Gastrocnemius medialis (tissue), 4 donors: ENCODE measurements at regions not wholly inside any gene's neighbourhood (a gene's known extent, or its start where the extent isn't known, plus 50 kb on each side); places are given as distances from the start of the nearest gene placed in this dataset.

ENCODE experiments used
- POLR2A ChIP-seq, 2 donors: fragments of 450-650 bp; IDR thresholded peaks; one replicate each; pipeline ENCODE4 v1.6.1; 2017; ENCODE audit warnings: antibody characterized with exemption in 2 of 2, mild to moderate bottlenecking in 2 of 2, moderate library complexity in 2 of 2
- TF ChIP-seq, protein P1 (sequence below), 5 experiments: fragments of 450-650 bp in 3 of 5; fragments of 200-600 bp in 2 of 5; sonication (generic) in 2 of 5; IDR thresholded peaks in 4 of 5; conservative IDR thresholded peaks in 1 of 5; 1 replicate in 4 of 5; 2 replicates in 1 of 5; pipeline ENCODE4 v1.5.1; 2016 to 2019; ENCODE audit warnings: antibody characterized with exemption in 5 of 5, mild to moderate bottlenecking in 3 of 5, moderate library complexity in 3 of 5

DNA sequence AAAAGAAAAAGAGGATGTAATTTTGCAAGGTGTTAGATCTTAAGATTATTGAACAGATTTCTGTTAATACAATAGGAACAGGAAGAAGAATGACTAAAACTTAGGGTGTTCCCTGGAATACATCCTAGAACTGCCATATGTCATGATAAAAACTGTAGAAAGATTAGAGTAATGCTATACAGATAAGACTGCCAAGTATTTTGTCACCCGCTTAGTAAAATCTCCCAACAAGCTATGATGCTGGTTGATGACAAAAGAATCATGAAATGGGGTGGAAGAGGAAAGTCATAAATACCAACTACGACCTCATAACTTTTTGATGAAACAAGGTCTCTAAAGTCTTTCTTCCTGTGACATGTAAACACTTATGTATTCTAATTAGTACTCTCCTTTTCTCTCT lies 163.6 kb upstream of the COL3A1 start:
- no peak for TF ChIP-seq POLR2A (IDR thresholded peaks at IDR 0.05)
- TF ChIP-seq, protein P1, sequence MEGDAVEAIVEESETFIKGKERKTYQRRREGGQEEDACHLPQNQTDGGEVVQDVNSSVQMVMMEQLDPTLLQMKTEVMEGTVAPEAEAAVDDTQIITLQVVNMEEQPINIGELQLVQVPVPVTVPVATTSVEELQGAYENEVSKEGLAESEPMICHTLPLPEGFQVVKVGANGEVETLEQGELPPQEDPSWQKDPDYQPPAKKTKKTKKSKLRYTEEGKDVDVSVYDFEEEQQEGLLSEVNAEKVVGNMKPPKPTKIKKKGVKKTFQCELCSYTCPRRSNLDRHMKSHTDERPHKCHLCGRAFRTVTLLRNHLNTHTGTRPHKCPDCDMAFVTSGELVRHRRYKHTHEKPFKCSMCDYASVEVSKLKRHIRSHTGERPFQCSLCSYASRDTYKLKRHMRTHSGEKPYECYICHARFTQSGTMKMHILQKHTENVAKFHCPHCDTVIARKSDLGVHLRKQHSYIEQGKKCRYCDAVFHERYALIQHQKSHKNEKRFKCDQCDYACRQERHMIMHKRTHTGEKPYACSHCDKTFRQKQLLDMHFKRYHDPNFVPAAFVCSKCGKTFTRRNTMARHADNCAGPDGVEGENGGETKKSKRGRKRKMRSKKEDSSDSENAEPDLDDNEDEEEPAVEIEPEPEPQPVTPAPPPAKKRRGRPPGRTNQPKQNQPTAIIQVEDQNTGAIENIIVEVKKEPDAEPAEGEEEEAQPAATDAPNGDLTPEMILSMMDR (IDR thresholded peaks at IDR 0.05 in 4 of 5, conservative IDR thresholded peaks at IDR 0.05 in 1 of 5): no peak
